GM20000 (cell line): ENCODE measurements at regions not wholly inside any gene's neighbourhood (a gene's known extent, or its start where the extent isn't known, plus 50 kb on each side); places are given as distances from the start of the nearest gene placed in this dataset.
A peak's percentile ranks its signal among the peaks of the same experiment; 100 is the strongest.

Experiments
- DNase-seq: peaks from one replicate; pipeline ENCODE4 v3.0.0; 2012; ENCODE audit warnings: low spot score
- TF ChIP-seq, protein P1 (sequence below): IDR thresholded peaks from 2 replicates; pipeline ENCODE4 v1.5.1; 2012; ENCODE audit warnings: mild to moderate bottlenecking, control low read depth; ENCODE audit errors: extremely low read depth, missing control alignments

DNA sequence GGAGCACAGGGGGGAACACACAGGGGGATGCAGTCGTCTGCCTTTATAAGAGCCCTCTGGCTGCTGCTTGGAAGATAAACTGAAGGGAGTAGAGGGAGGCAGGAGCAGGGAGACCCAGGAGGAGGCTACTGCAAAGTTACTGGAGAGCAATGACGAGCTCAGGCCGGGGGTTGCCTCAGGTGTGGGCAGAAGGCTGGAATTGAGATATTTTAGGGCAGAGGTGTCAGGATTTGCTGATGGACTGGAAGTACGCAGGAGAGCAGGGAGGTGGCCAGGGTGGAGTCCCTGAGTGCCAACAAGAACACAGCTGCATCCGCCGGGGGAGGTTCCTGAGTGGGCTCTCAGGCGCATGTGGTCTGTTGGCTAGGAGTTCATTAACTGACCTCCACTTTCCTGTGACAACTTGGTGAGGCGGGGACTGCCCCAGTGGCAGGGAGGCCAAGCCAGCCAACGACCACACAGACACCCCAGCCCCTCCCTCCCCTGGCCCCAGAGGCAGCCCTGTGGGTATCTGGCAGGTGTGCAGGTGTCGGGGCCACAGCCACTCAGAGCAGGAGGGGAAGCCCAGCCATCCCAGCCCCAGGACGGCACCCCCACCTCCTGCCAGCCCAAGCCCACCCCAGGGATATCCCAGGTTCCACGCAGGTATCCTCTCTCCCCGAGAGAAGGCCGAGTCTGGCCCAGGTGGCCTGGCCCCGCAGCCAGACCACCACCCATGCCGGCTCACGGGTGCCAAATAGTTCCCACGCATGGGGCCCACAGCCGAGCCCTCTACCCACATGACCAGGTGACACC lies 85.4 kb downstream of the NCOR2 start:
- TF ChIP-seq, protein P1, sequence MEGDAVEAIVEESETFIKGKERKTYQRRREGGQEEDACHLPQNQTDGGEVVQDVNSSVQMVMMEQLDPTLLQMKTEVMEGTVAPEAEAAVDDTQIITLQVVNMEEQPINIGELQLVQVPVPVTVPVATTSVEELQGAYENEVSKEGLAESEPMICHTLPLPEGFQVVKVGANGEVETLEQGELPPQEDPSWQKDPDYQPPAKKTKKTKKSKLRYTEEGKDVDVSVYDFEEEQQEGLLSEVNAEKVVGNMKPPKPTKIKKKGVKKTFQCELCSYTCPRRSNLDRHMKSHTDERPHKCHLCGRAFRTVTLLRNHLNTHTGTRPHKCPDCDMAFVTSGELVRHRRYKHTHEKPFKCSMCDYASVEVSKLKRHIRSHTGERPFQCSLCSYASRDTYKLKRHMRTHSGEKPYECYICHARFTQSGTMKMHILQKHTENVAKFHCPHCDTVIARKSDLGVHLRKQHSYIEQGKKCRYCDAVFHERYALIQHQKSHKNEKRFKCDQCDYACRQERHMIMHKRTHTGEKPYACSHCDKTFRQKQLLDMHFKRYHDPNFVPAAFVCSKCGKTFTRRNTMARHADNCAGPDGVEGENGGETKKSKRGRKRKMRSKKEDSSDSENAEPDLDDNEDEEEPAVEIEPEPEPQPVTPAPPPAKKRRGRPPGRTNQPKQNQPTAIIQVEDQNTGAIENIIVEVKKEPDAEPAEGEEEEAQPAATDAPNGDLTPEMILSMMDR = no peak
- DNase-seq = peak; percentile 74

DNA sequence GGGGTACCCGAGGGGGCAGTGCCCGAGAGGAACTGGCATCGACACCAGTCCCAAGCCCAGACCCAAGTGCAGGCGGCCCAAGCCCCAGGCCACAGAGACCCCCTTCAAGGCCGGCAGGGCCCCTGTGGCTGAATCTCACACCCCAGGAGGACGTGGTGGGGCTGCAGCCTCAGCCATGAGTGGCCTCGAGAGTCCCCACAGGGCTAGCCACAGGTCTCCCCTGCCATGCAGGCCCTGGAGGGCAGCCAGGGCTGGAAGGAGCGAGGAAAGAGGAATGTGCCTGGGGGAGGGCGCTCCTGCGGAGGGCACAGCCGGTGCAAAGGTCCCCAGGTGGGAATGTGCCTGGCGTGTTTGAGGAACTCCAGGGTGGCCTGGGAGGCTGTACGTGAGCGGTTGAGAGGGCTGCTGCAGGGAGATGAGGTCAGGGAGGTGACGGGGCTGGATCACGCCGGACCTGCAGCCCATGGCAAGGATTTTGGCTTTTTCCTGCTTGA lies 86.1 kb downstream of the NCOR2 start:
- DNase-seq = no peak
- TF ChIP-seq, protein P1 = no peak

DNA sequence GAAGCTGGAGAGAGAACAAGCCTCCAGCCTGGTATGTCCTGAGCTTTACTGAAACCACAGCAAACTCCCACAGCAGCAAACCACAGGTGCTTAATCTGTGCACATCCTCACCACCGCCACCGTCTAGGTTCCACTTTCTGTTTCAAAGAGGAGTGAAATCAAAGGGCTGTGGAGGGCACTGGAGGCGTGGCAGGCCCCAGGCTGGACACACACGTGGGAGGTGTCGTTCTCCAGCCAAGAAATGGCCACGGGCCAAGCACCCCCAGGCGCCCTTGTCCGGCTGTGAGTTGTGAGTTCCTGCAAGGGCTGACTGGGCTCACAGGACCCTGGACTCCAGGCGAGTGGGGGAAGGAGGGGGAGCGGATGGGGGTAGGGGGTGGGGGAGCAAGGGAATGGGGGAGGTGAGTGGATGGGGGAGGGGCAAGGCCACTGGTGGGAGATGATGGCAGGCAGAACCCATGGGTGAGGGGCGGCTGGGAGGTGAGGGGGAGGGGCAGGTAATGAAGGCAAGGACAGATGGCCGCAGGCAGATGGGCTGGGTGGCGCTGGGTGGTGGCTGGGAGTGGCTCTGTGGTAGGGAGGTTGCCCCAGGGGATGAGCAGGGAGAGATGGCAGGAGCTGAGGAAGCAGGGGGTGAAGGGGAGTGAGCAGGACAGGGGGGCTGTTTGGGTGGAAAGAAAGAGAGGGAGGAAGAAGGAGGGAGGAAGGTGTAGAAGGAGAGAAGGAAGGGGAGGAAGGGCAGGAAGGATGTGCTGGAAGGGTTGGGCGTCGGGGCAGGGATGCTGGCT lies 86.7 kb downstream of the NCOR2 start:
- TF ChIP-seq, protein P1 = no peak
- peak; percentile 87 for DNase-seq

DNA sequence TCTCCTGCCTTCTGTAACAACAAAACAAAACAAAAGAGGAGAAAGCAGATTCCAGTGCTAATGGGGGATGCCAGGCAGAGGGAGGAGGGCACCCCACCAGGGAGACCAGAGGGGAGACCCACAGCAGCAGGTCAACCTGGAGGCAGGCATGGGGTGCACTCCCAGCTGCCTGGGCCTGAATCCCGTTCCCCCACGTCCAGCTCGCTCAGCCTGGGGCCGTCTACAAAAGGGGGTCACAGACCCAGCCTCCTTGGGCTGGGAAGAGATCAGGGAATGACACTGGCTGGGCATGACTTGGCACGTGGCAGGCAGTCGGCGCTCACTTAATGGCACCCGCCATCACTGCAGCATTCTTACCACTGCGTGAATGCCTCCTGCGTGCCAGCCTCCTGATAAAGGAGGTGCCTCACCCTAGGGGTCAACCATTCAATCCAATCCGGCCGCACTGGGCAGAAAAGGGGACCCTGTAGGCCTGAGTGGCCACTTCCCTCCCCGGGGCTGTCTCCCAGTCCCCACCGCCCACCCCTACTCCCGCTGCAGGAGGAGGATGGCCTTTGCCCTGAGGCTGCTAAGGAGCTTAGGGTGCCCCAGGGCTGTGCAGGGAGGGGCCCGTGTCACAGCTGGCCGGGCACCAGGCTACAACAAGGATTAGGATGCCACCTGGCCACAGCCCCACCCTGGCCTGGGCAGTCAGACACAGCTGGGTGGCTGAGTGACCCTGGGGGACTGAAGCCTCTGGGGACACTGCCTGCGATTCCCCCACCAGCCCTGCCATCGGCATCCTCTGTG lies 87.5 kb downstream of the NCOR2 start:
- DNase-seq = no peak
- TF ChIP-seq, protein P1 = no peak

DNA sequence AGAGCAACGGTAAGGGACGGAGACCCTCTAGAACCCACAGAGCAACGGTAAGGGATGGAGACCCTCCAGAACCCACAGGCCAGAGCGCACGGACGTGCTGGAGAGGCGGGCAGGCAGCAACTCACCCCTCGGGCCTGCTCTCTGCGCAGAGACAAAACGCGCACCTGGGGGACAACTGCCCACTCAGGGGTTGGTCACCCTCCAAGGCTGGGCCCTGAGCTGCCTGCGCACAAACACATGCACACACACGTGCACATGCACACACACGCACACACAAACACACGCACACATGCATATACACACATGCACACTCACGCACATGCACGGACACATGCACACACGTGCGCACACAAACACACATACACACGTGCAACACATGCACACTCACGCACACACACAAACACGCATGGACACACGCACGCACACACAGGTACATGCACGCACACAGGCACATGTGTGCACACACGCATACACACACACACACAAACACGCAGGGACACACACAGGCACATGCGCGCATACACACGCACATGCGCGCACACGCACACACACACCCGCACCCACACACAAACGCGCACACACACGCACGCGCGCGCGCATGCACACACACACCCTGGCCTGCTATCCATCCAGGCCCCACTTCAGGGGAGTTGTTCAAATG lies 88.3 kb downstream of the NCOR2 start:
- no peak for DNase-seq
- TF ChIP-seq, protein P1 = no peak

DNA sequence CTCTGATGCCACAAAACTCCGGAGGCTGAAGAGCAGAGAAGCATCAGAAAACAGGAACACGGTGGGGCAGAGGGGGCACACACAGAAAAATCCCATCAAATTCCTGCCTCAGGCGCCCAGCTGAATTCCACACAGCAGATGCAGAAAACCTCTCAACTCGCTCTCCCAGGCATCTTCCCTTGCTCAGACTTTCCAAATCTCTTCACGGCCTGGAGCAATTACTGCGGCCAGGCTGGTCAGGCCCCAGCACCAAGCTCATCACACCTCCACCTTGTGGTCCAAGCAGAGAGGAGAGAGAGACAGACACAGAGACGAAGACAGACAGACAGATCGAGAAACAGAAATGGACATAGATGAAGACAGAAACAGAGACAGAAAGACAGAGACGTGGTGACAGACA lies 89.0 kb downstream of the NCOR2 start:
- TF ChIP-seq, protein P1 = no peak
- DNase-seq = no peak
